IPS-18c (cell line): ENCODE measurements at regions not wholly inside any gene's neighbourhood (a gene's known extent, or its start where the extent isn't known, plus 50 kb on each side); places are given as distances from the start of the nearest gene placed in this dataset.

Source experiments
- H3K4me3 ChIP-seq: 2 replicates; pipeline ENCODE4 v1.7.0; 2013; ENCODE audit warnings: low read depth, mild to moderate bottlenecking, low read length, moderate library complexity; ENCODE audit not compliant: insufficient read depth
- H3K9me3 ChIP-seq: one replicate; pipeline ENCODE4 v1.6.1; 2013; ENCODE audit warnings: mild to moderate bottlenecking, low read length, moderate library complexity; ENCODE audit not compliant: control insufficient read depth, insufficient read depth

DNA sequence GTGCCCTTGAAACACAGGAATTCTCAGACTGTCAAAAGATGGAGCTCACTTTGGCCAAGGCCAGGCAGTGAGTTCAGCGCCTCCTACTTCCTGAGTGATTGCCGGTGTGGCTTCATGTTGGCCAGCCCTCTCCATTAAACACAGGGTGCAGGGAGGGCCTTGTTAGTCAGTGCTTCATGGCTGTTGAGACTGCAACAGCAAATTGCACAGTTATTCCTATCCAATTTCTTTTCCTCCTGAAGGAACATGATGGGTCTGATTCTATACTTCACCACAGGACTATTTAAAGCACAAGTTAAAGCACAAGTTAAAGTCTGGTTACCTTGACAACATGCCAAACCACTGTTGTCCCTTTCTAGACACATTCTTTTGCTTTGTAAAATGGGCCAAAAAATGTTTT lies 156.6 kb downstream of the SIPA1L2 start:
- no peak overlapping the region for H3K4me3 ChIP-seq
- H3K9me3 ChIP-seq = no peaks in the 10 kb centered on the region

DNA sequence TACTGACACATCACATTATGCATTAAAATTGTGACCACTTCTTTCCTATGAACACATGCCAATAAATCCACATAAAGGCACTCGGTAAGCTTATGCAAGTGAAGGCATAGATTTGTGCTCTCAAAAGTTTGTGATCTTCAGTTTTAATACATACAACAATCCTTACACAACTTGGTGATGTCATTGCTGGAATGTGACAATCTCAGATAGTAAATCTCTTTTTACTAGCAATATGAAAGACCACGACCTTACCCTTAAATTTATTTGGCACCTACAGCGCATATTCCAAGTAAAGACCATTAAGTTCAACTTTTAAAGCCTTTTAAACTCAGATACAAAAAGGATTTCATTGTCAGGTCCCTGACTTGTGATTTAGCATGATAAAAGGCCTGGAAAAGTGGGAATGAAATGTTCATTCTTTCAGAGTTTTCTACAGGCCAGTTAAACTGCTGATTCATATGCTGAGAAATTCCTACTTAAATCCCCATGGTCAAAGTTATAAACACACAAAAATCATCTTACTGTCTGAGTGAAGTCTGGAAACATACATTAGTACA lies 157.4 kb downstream of the SIPA1L2 start:
- no peak overlapping the region for H3K4me3 ChIP-seq
- H3K9me3 ChIP-seq = no peaks in the 10 kb centered on the region

DNA sequence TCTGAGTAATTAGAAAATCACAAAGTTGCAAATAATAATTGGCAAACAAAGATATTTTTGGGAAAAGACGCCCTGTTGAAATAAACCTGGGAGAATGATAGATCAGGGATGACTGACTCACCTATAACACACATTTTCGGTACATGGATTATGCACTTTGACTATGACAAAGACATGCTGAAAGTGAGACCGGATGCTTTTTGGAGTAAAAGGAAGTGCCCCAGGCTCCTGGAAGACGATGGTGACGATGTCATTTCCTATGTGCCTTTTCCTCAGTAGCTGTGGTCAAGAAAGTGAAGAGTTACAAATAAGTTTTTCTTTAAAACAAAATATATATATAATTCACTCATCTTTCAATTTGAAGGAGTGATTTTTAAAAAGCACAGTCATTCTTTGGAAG lies 158.7 kb downstream of the SIPA1L2 start:
- Histone ChIP-seq H3K9me3 (no peaks in the 10 kb centered on the region), H3K4me3 (no peak overlapping the region)

DNA sequence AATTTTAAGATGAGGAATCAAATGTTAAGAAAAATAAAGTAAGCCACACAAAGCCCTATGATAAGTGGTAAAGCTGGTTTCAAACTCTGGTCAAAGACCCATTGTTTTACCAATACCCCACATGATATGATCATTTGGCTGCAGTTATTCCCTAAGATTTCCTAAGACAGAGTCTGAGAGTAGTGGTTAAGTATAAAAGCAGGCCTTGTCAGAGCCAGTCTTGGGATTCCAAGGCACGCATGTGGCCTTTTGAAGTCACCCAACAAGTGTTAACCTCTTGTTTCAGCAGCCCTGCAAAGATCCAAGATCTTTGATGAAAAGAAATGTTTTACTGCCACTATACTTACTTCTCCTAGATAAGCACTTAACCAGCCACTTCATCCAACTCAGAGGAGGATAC lies 159.2 kb downstream of the SIPA1L2 start:
- Histone ChIP-seq H3K4me3 (no peak overlapping the region), H3K9me3 (no peaks in the 10 kb centered on the region)

DNA sequence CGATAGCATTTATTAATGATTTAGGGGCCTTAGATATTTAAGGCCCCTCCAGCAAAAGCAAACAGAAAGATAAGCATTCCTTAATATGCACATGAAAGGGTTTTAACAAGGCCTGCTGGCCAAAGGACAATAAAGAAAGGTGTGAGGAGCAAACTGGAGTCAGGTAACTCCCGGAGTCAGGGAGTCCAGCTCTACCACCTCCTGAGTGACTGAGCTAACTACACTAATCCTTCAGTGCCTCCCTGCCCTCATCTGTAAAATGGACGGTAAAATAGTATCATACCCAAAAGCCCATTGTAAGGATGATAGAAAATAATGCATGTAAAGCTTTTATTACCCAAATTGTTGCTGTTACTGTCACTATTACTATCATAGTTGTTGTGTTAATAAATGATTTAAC lies 161.7 kb downstream of the SIPA1L2 start:
- Histone ChIP-seq H3K9me3 (no peaks in the 10 kb centered on the region), H3K4me3 (no peak overlapping the region)

DNA sequence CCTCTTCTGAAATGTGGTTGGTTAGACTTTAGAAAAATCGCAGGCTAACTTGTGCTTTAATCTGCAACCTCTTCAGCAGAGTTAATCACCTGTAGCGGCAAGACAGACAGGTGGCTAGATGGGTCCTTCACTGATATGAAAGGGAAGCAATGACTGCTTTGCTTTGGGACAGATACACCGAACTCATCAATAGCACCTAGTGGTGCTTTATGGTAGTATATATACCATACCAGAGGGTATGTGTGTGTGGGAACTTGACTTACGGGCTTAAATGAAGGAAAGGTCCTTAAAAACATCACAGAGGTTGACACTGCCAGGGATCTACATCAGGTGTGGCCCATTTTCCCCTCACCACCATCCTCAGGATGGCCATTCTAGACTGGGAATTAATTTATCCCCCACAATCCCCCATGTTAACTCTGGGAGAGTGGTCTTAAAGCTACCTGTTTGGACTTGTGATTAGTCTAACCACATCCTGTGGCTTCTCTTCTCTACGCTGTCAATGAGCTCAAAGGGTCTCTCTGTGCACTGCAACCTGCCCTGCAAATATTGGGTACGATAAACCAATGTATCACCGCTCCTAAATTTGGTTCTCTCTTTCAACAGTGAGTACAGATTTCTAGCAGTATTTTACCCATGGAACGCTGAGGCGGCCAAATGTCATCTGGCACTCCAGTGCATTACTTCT lies 162.7 kb downstream of the SIPA1L2 start:
- H3K4me3 ChIP-seq = no peak overlapping the region
- no peaks in the 10 kb centered on the region for H3K9me3 ChIP-seq

DNA sequence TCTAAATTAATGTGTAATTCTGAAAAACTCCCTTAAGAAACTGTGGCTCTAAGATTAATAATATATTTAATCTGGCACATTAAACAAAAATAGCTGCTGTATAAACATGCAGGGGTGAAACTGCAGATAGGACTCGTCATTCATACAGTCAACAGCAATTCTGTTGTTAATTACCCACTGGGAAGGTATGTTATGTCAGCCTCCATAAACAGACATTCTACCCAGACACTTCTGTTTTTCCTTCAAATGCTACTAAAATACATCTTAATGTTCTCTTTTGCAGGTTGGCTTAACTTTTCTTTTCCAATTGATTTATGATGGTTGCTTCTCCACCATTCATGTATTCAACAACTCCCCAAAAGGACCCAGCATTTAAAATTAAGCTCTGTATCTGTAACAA lies 165.6 kb downstream of the SIPA1L2 start:
- Histone ChIP-seq H3K4me3 (no peak overlapping the region), H3K9me3 (no peaks in the 10 kb centered on the region)

DNA sequence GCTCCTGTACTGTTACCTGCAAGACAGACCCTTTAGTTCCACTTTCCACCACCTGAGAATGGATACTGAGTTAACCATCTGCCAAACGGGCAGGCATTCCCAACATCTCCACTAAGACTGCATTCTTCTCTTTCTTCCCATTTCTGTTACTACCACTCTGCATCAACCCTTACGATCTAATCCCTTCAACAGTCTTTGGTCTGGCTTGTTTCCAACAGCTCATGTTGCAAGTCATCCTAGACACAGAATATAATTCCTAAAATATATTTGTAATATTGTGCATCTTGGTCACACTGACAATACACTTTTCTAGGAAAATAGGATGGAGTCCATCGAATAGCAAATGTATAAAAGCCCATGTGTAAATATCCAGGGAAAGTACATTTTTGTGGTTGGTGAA lies 166.7 kb downstream of the SIPA1L2 start:
- H3K4me3 ChIP-seq = no peak overlapping the region

DNA sequence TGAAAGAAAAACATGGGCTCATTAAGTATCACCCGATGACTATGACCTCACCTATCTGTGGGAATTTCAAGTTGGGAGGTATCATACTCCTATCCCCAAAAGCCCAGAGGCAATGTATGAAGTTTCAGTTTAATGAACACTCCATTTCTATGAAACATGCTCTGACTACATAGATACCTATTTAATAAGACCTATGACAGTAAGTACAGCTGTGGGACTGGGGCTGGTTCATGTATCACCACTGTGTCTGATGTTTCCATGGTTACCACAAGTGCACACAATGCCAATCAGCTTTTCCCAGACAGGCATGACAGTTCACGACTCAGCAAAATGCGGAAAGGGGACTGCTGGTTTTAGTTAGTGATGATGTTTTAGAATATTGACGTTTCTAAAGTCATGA lies 167.7 kb downstream of the SIPA1L2 start:
- no peak overlapping the region for H3K4me3 ChIP-seq
- H3K9me3 ChIP-seq = no peaks in the 10 kb centered on the region

More for the DNA sequence above, 166.7 kb downstream of the SIPA1L2 start:
- no peaks in the 10 kb centered on the region for H3K9me3 ChIP-seq

DNA sequence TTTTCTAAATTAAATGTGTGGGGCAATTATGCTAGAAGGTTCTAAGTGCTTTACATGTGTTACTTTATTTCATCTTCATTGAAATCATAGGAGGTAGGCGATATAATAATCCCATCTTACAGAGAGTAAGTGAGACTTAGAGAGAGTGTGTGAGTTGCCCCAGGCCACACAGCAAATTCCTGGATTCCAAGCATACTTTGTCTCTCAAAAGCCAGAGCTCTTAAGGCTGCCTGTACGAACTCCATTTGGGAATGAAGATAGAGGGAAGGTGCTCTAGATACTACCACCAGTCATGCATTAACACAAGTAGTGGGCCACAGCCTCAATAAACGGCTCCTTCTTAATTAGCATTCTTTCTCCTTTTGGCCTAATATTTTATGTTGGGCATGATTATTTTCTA lies 170.1 kb downstream of the SIPA1L2 start:
- no peak overlapping the region for H3K4me3 ChIP-seq
- H3K9me3 ChIP-seq = no peaks in the 10 kb centered on the region

DNA sequence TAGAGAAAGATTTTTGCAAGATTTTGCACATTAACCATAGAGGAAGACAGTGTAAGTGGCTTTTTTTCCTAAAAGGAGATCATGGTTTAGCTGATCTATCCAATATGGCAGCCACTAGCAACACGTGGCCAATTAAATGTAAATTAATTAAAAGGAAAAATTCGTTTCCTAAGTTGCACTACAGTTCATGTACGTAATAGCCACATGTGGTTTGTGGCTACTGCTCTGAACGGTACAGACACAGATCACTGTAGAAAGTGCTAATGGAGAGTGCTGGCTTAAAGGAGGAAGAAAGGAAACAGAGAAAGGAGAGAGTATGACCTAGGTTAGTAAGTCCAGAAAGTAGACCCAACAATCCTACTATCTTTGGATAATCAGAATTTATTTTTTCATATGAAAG lies 170.8 kb downstream of the SIPA1L2 start:
- Histone ChIP-seq H3K4me3 (no peak overlapping the region), H3K9me3 (no peaks in the 10 kb centered on the region)

DNA sequence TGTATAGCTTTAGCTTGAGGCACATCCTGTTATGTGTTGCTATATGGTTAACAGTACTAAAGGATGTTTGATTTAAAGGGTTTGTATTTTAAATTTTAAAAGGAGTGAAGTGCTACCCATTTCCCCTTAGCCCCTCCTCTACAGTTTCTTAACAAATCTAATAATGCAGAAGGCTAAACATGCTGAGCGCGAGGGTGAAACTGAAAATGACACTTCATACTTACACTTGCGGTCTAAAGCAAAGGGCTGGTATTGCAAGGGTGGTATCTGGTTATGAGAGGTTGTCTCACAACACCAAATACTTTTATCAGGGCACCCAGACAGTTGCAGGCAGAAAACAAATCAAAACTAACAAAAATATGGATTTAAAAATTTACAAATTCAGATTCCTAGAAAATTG lies 172.3 kb downstream of the SIPA1L2 start:
- no peak overlapping the region for H3K4me3 ChIP-seq
- H3K9me3 ChIP-seq = no peaks in the 10 kb centered on the region

DNA sequence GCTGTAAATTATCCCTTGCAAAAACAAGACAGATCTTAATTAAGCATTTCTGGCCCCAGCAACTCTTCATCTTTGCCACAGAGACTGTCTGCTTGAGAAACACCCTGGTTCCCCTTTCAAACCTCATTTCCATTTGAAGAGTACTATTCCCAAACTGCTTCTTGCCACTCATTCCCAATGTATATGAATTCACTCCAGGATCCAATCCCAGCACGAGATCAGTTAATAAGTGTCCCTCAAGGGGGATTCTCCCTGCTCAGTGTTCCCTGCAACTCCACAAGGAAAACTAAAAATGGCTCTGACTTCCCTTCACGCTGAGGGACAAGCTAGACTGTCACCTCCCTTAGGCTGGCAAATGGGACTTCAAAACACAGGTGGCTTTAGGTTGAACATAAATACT lies 173.2 kb downstream of the SIPA1L2 start:
- no peak overlapping the region for H3K4me3 ChIP-seq
- no peaks in the 10 kb centered on the region for H3K9me3 ChIP-seq

DNA sequence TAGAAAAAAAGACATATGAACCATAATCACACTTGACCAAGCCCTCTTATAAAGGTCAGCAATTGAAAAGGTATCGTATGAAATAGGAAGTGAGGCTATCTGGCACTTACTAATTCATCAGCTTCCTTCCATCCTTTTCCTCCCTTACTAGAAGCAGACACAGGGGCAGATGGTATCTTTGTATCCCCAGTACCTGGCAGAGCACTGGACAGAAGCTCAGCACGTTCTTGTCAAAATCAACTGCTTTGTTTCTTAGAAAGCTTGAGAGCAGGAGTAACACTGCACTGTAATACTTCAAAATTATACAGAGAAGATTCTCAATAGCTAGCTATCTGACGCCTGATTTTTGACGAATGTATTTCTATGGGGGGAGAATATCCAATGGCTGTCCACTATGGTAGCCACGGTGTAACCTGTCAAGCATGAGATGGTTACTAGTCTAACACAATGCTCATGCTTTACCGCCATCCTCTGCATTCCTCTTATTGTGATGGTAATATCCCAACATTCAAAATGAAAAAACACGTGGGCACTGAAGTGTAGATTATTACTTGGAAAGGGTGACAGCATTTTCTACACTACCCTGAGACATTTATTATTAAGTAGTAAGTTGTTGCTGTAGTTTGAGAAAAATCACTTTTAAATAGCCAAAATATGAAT lies 175.6 kb downstream of the SIPA1L2 start:
- H3K9me3 ChIP-seq = no peaks in the 10 kb centered on the region

DNA sequence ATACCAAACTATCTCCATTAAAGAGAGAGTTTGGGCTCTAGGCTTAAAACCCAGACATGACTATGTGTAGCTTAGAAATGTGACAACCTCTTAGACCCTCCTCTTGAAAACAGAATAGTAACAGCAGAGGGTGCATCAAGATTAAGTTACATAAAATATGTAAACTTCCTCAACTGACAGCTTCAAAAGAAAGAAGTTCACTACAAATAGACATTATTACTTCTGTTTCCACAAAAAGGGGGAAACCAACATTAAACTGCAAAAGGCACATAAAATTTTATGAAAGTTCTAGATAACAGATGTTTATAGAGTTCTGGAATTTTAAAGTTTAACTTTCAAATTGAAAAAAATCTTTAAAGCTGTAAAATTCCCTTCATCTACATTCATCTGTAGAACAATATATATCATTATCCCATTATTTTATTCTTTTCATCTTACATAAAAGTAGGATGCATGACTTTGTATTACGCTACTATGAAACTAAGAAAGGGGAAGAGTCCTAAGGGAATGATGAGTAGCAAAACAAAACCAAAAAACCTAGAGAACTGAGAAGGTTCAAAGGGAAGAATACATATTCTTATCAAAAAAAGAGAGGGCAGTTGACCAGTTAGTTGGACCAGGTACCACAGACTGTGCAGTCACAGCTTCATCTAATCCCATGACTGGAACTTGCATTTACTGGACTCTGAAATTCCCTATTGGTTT lies 177.0 kb downstream of the SIPA1L2 start:
- no peak overlapping the region for H3K4me3 ChIP-seq
- H3K9me3 ChIP-seq = no peaks in the 10 kb centered on the region

More for the DNA sequence above, 175.6 kb downstream of the SIPA1L2 start:
- no peak overlapping the region for H3K4me3 ChIP-seq

DNA sequence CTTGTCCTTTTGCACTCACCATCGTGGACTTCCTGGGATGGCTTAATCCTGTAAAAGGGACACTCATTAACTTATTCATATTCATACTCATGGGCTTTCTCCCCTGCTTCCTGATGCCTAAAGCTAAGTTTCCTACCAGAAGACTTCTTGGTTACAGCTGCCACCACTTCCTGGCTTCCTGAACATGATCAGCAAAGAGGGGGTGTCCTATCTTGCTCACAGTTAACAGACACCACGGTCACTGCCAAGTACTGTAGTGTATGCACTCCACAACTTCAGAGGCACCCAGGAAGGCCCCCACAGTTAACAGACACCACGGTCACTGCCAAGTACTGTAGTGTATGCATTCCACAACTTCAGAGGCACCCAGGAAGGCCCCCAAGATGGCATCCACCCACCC lies 177.8 kb downstream of the SIPA1L2 start:
- Histone ChIP-seq H3K9me3 (no peaks in the 10 kb centered on the region), H3K4me3 (no peak overlapping the region)

DNA sequence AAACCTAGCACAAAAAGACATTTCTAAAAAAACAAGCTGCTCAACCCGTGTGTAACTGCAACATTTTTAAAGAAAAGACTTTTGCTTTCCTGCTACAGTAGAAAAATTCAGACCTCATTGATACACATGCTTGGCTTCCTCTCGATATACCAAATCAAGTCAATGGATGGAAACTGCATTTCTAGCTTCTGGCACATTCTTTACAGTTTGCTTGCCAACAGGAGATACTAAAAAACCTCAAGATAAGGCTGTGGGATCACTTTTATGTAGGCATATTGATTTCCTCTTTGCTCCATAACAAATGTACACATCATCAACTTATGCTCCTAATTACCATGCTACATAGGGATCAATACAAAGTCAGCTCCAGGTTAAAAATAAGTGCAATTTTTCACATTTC lies 178.4 kb downstream of the SIPA1L2 start:
- no peaks in the 10 kb centered on the region for H3K9me3 ChIP-seq
- H3K4me3 ChIP-seq = no peak overlapping the region

DNA sequence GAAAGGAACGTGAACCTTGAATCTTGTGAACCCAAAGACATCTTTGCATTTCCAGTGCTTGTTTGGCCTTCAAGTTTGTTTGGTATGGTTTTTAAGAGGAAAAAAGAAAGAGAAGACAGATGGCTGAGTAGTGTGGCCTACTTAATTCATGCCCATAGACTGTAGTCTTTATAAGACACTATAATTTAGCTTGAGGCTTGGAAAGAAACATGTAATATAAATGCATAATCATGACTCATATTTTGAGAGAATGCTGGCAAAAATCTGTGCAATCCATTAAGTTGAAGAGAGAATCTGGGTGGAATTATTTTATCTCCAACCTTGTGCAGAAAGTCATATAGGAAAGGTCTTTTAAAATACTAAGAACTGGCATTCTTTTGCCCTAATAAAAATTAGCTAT lies 179.3 kb downstream of the SIPA1L2 start:
- Histone ChIP-seq H3K9me3 (no peaks in the 10 kb centered on the region), H3K4me3 (no peak overlapping the region)
